ENCODE measurements at regions not wholly inside any gene's neighbourhood (a gene's known extent, or its start where the extent isn't known, plus 50 kb on each side); places are given as distances from the start of the nearest gene placed in this dataset.

GRCh38 chr3:29203851-29204250 is 77.0 kb upstream of the RBMS3 start:
- no peak for DNase-seq

GRCh38 chr3:29207427-29207826 is 73.4 kb upstream of the RBMS3 start:
- no peak for DNase-seq

DNA sequence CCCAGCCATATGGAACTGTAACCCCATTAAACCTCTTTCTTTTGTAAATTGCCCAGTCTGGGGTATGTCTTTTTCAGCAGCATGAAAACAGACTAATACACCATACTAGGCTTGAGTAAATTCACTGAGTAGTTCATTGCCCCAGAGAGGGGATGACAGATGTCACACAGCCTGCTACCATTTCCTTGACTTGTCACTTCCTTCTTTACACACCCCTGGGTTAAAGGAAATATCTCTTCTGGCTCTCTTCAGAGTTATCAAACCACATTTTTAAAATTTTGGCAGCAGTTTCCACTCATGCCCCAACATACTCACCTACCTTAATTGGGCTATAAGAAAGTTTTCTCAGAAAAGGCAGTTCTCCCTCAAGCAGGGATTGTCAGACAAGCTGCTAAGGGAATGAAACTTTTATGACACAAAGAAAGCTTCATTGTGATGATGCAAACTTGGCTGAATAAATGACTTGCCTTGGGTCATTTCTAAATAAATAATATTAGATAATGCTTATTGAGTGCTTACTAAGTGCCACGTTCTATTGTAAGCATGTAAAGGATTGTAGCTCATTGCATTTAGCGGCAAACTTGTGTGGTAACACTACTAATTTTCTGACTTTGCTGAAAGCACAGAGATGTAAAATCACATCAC is 68.0 kb upstream of the RBMS3 start:
- no peak for DNase-seq

DNA sequence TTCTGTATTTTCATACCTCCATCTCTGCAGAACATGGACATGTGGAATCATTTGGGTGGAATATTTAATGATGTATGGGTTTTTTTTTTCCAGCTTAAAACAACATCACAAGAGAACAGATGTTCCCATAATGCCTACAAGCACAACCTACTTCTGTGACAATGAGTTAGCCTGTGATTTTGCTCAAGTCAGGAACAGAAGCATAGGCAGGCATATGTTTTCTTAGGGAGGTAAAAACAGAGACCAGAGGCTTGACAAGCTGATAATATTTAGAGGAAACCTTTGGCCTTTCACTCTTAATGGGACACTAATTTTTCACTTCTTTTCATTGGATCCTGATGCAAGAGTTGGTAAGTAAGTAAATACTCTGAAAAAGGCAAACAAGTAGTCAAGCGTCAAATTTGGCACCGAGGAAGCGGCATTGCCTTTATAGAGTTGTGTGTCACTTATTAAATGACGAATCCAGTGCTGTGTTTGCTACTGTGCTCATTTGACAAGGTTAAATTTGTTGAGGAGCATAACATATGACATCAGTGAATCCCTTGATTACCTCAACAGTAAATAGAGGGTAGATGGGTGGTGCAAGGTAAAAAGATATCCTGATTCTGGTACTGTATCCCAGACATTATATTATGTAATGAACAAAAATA is 66.7 kb upstream of the RBMS3 start:
- no peak for DNase-seq

DNA sequence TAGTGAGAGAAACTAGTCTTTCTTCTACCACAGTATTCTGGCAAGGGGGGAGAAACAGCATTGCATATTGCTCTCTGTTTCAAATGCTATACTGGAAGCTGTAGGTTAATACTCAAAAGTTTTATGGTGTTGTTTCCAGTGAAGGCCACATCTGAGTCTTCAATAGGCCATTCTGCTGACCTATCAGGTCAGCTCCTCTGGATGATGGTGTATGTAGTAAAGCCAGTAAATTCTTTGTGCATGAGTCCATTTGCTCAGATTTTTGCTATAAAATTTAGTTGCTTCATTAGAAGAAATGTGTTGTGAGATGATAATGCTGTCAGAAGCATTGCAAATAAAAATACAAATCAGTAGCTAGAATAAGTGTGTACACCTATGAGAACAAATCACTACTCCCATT is 64.9 kb upstream of the RBMS3 start:
- DNase-seq = no peak

DNA sequence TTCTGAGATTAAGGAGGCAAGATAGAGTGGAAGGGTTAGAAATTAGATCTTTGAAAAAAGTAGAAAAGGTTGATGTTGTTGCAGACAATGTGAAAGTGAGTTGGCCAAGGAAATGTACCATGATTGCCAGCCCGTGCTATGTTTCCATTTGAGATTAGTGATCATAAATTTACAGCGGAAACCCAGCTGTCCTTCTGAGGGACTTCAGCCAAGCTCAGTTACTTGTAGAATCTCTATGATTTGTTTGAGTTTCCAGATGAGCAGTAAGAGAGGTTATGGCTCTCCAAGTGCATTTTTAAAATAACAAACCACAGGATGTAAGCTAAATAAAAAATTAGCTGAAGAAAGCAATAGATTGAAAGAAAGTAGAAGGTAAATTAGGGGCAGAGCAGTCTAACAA is 54.2 kb upstream of the RBMS3 start:
- no peak for DNase-seq

DNA sequence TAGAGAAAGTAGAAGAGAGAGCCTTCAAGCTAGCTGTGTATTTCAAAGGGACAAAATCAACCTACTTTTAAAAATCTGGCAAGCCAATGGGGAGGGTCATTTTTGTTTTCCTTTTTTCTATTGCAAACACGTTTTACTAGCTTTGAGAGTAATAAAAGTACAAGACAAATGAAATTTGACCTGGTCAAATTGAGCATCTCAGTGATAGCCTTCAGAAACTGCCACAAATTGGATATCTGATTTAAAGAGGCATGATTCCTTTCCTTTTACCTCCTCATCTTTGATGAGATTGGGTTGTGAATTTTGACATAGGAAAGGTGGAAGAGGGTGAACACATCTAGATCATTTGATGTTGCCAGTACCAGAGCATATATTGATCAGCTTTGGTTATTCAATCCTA is 53.6 kb upstream of the RBMS3 start:
- DNase-seq = no peak
